HG02943 (cell line): ENCODE measurements at regions not wholly inside any gene's neighbourhood (a gene's known extent, or its start where the extent isn't known, plus 50 kb on each side); places are given as distances from the start of the nearest gene placed in this dataset.

Source experiments
- ATAC-seq: cut with Tn5 transposase; IDR thresholded peaks from one replicate; pipeline ENCODE4 v1.9.1; 2021; ENCODE audit warnings: mild to moderate bottlenecking, low read depth, moderate library complexity; ENCODE audit not compliant: unreplicated experiment

- ATAC-seq = no peak
Measured at GRCh38 chr5:116363780-116364179, 210.8 kb downstream of the SEMA6A start.

GRCh38 chr5:116361979-116362577, 212.5 kb downstream of the SEMA6A start:
- no peak for ATAC-seq

- ATAC-seq = no peak
Measured at GRCh38 chr5:116361171-116361967, 213.3 kb downstream of the SEMA6A start.

- no peak for ATAC-seq
Measured at GRCh38 chr5:116360008-116360853, 214.4 kb downstream of the SEMA6A start.

- no peak for ATAC-seq
Measured at GRCh38 chr5:116359592-116359991, 215.0 kb downstream of the SEMA6A start.

GRCh38 chr5:116358911-116359418, 215.7 kb downstream of the SEMA6A start:
- peak; percentile 99 for ATAC-seq

- ATAC-seq = no peak
Measured at GRCh38 chr5:116358015-116358523, 216.6 kb downstream of the SEMA6A start.

GRCh38 chr5:116355819-116356601, 218.6 kb downstream of the SEMA6A start:
- no peak for ATAC-seq

- no peak for ATAC-seq
Measured at GRCh38 chr5:116354699-116355098, 219.9 kb downstream of the SEMA6A start.

GRCh38 chr5:116347657-116348056, 227.0 kb downstream of the SEMA6A start:
- no peak for ATAC-seq

- ATAC-seq = no peak
Measured at GRCh38 chr5:116343961-116344360, 230.7 kb downstream of the SEMA6A start.
